Osteoblast (primary cell): ENCODE measurements at regions not wholly inside any gene's neighbourhood (a gene's known extent, or its start where the extent isn't known, plus 50 kb on each side); places are given as distances from the start of the nearest gene placed in this dataset.

ENCODE experiments used
- DNase-seq: peaks from one replicate; pipeline ENCODE4 v3.0.0; 2011; ENCODE audit warnings: low spot score, mixed read lengths; ENCODE audit not compliant: insufficient read length; ENCODE audit errors: missing footprints
- H2AFZ ChIP-seq: 2 replicates; pipeline ENCODE4 v1.6.0; 2011; ENCODE audit warnings: mild to moderate bottlenecking, low read length
- H3K27ac ChIP-seq: 2 replicates; pipeline ENCODE4 v1.5.1; 2011; ENCODE audit warnings: mild to moderate bottlenecking, low read depth, low read length, moderate library complexity
- H3K27me3 ChIP-seq: 2 replicates; pipeline ENCODE4 v1.6.0; 2012; ENCODE audit warnings: mild to moderate bottlenecking, control low read depth, inconsistent platforms, low read length, moderate library complexity; ENCODE audit not compliant: insufficient read depth
- H3K36me3 ChIP-seq: 2 replicates; pipeline ENCODE4 v1.5.1; 2011; ENCODE audit warnings: mild to moderate bottlenecking, low read length, control low read depth, moderate library complexity; ENCODE audit not compliant: insufficient read depth
- H3K4me1 ChIP-seq: 2 replicates; pipeline ENCODE4 v1.5.1; 2011; ENCODE audit warnings: mild to moderate bottlenecking, low read length, control low read depth, moderate library complexity; ENCODE audit not compliant: insufficient read depth
- H3K4me2 ChIP-seq: 2 replicates; pipeline ENCODE4 v1.6.0; 2011; ENCODE audit warnings: mild to moderate bottlenecking, low read length; ENCODE audit not compliant: insufficient read depth
- H3K4me3 ChIP-seq: fragments of 200-600 bp; sonication (generic); 3 replicates; pipeline ENCODE4 v1.5.1; 2012; ENCODE audit warnings: mild to moderate bottlenecking, low read length, inconsistent platforms; ENCODE audit not compliant: insufficient read depth
- H3K79me2 ChIP-seq: 2 replicates; pipeline ENCODE4 v1.6.0; 2012; ENCODE audit warnings: mild to moderate bottlenecking, low read length, control low read depth, inconsistent platforms; ENCODE audit not compliant: insufficient read depth
- H3K9me3 ChIP-seq: 2 replicates; pipeline ENCODE4 v1.5.1; 2011; ENCODE audit warnings: low read depth, low read length, control low read depth
- H4K20me1 ChIP-seq: 2 replicates; pipeline ENCODE4 v1.6.0; 2012; ENCODE audit warnings: mild to moderate bottlenecking, low read length, control low read depth; ENCODE audit not compliant: insufficient read depth
- CTCF ChIP-seq: IDR thresholded peaks from 2 replicates; pipeline ENCODE4 v1.5.1; 2011; ENCODE audit warnings: mild to moderate bottlenecking, low read depth, low read length, moderate library complexity; ENCODE audit errors: extremely low read depth

GRCh38 chr5:117457656-117458055 lies 883.0 kb upstream of the SEMA6A start:
- Histone ChIP-seq H3K27ac (no peak overlapping the region), H3K9me3 (no peaks in the 10 kb centered on the region), H3K27me3 (no peaks in the 10 kb centered on the region), H3K79me2 (no peaks in the 10 kb centered on the region), H3K4me2 (no peak overlapping the region), H3K36me3 (no peaks in the 10 kb centered on the region), H4K20me1 (no peaks in the 10 kb centered on the region), H3K4me1 (no peaks in the 10 kb centered on the region), H2AFZ (no peak overlapping the region), H3K4me3 (no peak overlapping the region)
- no peak for DNase-seq
- TF ChIP-seq CTCF = no peak

- TF ChIP-seq CTCF = no peak
- Histone ChIP-seq H2AFZ (no peak overlapping the region), H4K20me1 (no peaks in the 10 kb centered on the region)
These were observed 882.3 kb upstream of the SEMA6A start for GRCh38 chr5:117456866-117457470.

GRCh38 chr5:117455236-117456233 lies 880.9 kb upstream of the SEMA6A start:
- Histone ChIP-seq H3K27me3 (no peaks in the 10 kb centered on the region), H3K27ac (no peak overlapping the region), H3K36me3 (no peaks in the 10 kb centered on the region), H3K79me2 (no peaks in the 10 kb centered on the region), H2AFZ (no peak overlapping the region), H3K9me3 (no peaks in the 10 kb centered on the region), H3K4me3 (no peak overlapping the region), H3K4me2 (no peak overlapping the region), H4K20me1 (no peaks in the 10 kb centered on the region), H3K4me1 (no peaks in the 10 kb centered on the region)
- DNase-seq = peak; percentile 68
- TF ChIP-seq CTCF = no peak

More at GRCh38 chr5:117456866-117457470, 882.3 kb upstream of the SEMA6A start:
- Histone ChIP-seq H3K4me3 (no peak overlapping the region), H3K27ac (no peak overlapping the region), H3K4me2 (no peak overlapping the region), H3K9me3 (no peaks in the 10 kb centered on the region), H3K79me2 (no peaks in the 10 kb centered on the region), H3K4me1 (no peaks in the 10 kb centered on the region), H3K27me3 (no peaks in the 10 kb centered on the region), H3K36me3 (no peaks in the 10 kb centered on the region)
- no peak for DNase-seq

- no peaks in the 10 kb centered on the region for H3K4me1 ChIP-seq
- H3K27me3 ChIP-seq = no peaks in the 10 kb centered on the region
- peak; percentile 41 for TF ChIP-seq CTCF
- no peak overlapping the region for H2AFZ ChIP-seq
- DNase-seq = no peak
- no peaks in the 10 kb centered on the region for H3K9me3 ChIP-seq
- no peak overlapping the region for H3K4me2 ChIP-seq
- no peak overlapping the region for H3K27ac ChIP-seq
- no peaks in the 10 kb centered on the region for H3K36me3 ChIP-seq
- no peaks in the 10 kb centered on the region for H3K79me2 ChIP-seq
- H4K20me1 ChIP-seq = no peaks in the 10 kb centered on the region
- H3K4me3 ChIP-seq = no peak overlapping the region
These were observed 880.1 kb upstream of the SEMA6A start for GRCh38 chr5:117454716-117455212.
